GM12875 (cell line): ENCODE measurements at regions not wholly inside any gene's neighbourhood (a gene's known extent, or its start where the extent isn't known, plus 50 kb on each side); places are given as distances from the start of the nearest gene placed in this dataset.

Source experiments
- H3K4me3 ChIP-seq: one replicate; pipeline ENCODE4 v1.5.1; 2011; ENCODE audit warnings: low read depth, low read length, control low read depth
- CTCF ChIP-seq: IDR thresholded peaks from 2 replicates; pipeline ENCODE4 v1.5.1; 2011; ENCODE audit warnings: low read depth, mild to moderate bottlenecking, control low read depth, inconsistent platforms, low read length, moderate library complexity, borderline replicate concordance; ENCODE audit not compliant: insufficient read depth

GRCh38 chr5:28748446-28748845, 1710.1 kb upstream of the CDH9 start:
- H3K4me3 ChIP-seq: no peak overlapping the region
- no peak for TF ChIP-seq CTCF

- H3K4me3 ChIP-seq: no peak overlapping the region
- no peak for TF ChIP-seq CTCF
These were observed 1705.3 kb upstream of the CDH9 start for GRCh38 chr5:28743716-28744110.

GRCh38 chr5:28743025-28743715, 1704.8 kb upstream of the CDH9 start:
- no peak overlapping the region for H3K4me3 ChIP-seq
- TF ChIP-seq CTCF: no peak

GRCh38 chr5:28737682-28738081, 1699.3 kb upstream of the CDH9 start:
- H3K4me3 ChIP-seq: no peak overlapping the region
- TF ChIP-seq CTCF: no peak

GRCh38 chr5:28737222-28737621, 1698.8 kb upstream of the CDH9 start:
- H3K4me3 ChIP-seq: no peak overlapping the region
- TF ChIP-seq CTCF: no peak

GRCh38 chr5:28734396-28734795, 1696.0 kb upstream of the CDH9 start:
- no peak overlapping the region for H3K4me3 ChIP-seq
- no peak for TF ChIP-seq CTCF

- no peak for TF ChIP-seq CTCF
- no peak overlapping the region for H3K4me3 ChIP-seq
These were observed 1690.7 kb upstream of the CDH9 start for GRCh38 chr5:28729067-28729466.
